Stimulated activated CD4-positive, alpha-beta T cell treated with anti-CD3 and anti-CD28 coated beads, Interleukin-2, amount 100 ng/mL, for 48 hours (primary cell): ENCODE measurements at regions not wholly inside any gene's neighbourhood (a gene's known extent, or its start where the extent isn't known, plus 50 kb on each side); places are given as distances from the start of the nearest gene placed in this dataset.
A peak's percentile ranks its signal among the peaks of the same experiment; 100 is the strongest.
"Not testable (repeated sequence)": the region's sequence is repeated elsewhere in the genome, so short reads cannot be mapped to it uniquely, and the experiment has no call there.

Source experiments
- DNase-seq, 2 donors: peaks; one replicate each; pipeline ENCODE4 v3.0.0-alpha.2; 2020

DNA sequence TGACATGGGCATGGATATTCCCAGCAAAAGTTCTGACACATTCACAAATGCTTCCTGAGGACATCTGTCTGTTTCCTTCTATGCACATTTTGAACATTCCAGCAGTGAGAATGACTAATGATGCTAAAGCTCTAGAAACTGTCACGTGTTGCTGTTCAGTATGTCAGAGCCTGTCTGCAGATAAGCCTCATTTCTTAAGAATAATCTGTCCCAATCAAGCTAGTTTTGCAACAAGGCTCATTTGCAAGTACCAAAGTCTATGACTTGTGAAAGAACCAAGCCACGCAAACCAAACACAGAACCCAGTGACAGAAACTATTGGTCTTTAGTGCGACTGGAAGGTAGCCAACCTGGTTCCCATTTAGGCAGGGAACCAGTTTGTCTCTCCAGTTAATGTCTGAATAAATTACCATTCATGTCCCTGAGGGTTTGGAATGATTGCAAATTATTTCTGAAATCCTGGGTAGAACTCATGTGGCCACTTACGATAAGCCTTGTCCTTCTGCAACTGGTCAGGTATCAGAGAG lies 178.5 kb downstream of the C9orf152 start:
- no peak for DNase-seq

DNA sequence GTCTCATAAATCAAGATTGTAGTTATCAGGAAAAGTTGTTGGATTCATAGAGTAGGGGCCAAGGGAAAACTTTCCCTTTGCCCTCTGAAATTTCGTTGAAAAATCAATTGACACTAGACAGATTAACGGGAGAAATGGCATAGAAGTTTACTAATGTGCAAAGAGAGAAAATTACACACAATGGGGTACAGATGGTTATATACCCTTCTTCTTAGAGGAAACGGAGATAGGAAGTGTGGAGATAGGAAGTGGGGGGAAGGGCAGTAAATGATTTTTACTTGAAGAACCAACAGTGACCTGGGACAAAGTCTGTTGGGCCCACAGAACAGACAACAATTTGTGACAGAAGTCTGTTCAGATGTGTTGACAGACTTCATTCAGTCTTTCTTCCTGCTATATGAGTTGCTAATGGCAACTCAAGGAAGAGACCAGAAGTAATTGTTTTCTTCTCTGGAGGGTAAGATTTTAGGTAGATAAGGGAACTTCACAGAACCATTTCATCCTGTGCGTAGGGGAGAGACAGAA lies 177.9 kb downstream of the C9orf152 start:
- DNase-seq, result no peak

DNA sequence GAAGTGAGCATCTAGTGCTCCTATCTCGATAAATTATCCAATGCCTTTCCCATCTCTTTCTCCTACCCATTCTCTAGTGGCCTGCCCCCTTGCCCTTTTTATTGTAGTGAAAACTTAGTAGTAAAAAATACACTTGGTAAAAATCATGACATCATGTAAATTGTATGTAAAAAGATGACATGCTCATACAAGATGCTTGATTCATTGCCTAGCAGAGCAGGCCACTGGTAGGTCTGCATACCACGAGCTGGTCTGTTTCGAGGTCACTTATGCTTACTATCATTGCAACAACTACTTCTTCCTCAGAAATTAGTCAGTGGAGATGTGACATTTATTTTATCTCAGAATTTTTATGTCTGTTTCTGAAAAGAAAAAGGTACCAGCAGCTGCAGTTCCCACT lies 177.3 kb downstream of the C9orf152 start:
- DNase-seq, result no peak

- no peak for DNase-seq
These were observed 176.3 kb downstream of the C9orf152 start for GRCh38 chr9:110031511-110032173.

DNA sequence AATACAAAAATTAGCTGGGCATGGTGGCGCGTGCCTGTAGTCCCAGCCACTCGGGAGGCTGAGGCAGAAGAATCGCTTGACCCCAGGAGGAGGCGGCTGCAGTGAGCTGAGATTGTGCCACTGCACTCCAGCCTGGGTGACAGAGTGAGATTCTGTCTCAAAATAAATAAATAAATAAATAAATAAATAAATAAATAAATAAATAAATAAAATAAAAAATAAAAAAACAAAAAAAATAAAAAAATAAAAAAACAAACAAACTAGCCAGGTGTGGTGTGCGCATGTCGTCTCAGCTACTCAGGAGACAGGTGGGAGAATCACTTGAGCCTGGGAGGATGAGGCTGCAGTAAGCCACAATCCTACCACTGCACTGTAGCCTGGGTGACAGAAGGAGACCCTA lies 175.4 kb downstream of the C9orf152 start:
- DNase-seq, result not testable (repeated sequence)

DNA sequence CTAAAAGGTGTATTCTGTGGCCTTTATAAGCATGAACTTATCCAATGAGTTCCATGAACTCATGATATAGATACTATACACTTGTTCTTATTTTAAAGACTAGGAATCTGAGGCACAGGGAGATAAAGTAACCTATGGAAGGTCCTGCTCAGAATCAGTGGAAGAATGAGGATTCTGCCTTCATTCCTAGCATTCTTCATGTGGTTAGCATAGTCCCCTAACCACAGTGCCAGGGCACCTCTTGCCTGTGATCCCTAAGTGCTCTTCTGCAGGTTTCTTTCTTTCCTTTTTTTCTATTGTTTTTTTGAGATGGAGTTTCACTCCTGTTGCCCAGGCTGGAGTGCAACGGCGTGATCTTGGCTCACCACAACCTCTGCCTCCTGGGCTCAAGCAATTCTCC lies 174.1 kb downstream of the C9orf152 start:
- no peak for DNase-seq

GRCh38 chr9:110036286-110036685 lies 171.7 kb downstream of the C9orf152 start:
- no peak for DNase-seq

DNA sequence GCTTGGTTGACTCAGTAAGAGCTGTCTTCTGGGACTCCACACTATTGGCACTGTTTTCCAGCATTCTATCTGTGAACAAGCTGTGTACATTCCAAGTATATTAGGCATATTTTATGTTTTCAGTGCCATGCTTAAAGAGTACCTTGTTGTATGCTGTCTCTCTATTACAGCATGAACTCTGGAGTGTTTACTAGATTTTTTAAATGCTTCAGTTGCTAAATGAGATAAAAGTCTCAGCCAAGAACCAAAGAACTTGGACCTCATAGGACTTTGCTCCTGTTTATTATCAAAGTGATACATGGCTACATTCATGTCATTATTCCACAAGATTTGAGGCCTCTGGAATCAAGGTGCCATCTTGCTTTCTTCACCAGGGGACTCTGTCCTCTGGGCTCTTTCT lies 167.2 kb downstream of the C9orf152 start:
- DNase-seq, result no peak

DNA sequence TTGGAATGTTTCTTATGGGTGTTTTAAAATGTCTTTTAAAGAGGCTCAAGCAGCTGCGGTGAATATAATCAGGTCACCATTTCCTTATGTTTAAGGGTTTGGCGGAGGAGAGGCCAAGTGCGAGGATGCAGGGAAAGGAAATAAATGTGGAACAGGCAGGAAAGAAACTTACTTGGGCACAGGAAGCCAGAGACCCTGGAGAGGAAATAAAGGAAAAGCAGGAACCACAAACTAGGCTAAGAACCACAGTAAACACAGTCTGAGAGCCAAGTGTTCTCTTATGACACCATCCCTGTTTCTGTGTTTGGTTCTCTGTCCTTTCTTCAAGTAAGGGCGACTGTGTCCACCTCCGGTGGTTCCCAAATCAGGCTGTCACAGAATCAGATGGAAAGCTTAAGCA lies 166.5 kb downstream of the C9orf152 start:
- no peak for DNase-seq

GRCh38 chr9:110047232-110047954 lies 160.6 kb downstream of the C9orf152 start:
- no peak for DNase-seq

GRCh38 chr9:110047955-110048402 lies 160.0 kb downstream of the C9orf152 start:
- no peak for DNase-seq

DNA sequence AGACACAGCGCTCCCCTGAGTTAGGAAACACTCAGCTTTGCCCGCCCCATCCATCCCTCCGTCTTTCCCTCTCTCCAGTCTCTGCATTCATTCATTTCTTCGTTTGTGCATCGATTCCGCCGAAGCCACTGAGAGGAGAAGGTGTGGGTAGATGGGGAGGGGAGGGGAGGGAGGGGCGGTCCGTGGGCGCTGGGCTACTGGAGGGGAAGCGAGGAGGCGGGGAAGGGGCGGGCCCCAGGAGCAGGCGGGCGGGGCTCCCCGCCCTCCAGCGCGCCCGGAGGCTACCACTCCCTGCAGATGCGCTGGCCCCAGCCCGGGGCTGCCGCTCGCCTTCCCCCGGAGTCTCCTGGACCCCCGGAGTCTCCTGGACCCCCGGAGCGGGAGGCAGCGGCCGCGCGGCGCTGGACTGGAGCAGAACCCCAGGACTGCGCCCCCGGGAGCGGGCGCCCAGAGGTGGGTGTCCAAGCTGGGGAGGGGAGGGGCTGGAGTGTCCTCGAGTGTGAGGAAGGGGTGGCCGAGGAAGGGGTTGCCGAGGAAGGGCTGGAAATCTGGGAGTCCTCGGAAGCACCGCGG lies 159.5 kb downstream of the C9orf152 start:
- DNase-seq, result peak; percentile 70 to 76

DNA sequence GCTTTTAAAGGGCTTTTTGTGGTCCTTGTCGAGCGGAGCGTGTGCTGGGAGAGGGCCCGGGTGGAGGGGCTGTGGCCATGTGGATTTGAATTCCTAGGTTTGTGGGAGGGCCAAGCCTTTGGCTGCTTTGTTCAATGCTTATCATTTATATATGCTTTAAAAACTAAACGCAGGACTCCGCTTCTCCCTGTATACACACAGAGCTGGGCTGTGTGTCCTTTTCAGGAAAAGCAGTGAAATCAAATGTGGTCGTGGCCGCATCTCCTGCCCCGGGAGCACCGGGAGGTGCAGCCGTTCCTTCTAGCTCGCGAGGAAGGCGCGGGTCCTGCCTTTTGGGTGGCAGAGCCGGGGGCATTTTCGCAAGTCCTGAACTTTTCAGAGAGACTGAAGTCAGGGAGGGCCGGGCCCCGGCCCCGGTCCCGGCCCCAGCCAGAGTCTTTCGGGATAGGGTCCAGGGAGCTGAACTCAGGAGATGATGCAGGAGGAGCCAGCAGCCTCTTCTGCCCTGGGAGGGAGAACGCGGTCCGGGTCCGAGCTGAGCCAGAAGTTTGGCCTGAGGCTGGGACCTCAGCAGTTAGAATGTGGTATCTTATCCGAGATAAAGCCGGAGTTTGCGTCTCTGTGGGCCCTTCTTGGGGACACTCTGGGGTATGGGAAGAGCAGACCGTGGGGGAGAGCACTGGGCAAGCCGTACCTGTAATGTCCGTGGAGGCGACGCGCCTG lies 158.8 kb downstream of the C9orf152 start:
- no peak for DNase-seq

- DNase-seq, result peak; percentile 16 to 32
These were observed 158.1 kb downstream of the C9orf152 start for GRCh38 chr9:110049699-110050450.

GRCh38 chr9:110050925-110051355 lies 157.0 kb downstream of the C9orf152 start:
- DNase-seq, result no peak

- DNase-seq, result no peak
These were observed 151.9 kb downstream of the C9orf152 start for GRCh38 chr9:110056062-110056461.

DNA sequence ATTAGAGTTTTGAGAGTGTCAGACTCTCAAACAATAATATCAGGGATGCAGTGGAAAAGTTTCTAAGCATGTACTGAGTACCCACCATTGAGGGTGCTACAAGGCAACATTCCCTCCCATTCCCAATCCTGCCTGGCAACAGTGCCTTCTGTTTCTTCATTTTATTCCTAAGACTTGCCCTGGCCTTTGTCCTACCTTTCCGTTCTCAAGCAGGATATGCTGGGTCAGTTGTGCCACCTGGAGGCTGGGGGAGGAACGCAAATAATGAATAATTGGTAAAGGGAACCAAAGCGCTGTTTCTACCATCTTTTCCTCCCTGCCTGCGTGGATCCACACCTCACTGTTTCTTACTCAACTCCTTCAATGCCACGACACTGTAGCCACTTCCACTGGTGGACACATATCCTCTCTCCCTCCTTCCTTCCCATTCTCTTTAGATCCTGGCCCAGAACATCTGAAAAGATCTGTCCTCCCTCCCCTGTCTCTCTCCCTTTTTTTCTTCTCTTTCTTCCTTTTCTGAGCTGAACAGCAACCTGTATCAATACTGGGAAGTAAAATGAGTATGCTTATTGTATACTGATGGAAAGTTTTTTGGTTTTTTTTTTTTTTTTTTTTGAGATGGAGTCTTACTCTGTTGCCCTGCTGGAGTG lies 149.5 kb downstream of the C9orf152 start:
- peak; percentile 30 to 41 for DNase-seq

GRCh38 chr9:110059461-110059860 lies 148.5 kb downstream of the C9orf152 start:
- DNase-seq, result no peak

- DNase-seq, result no peak
These were observed 143.2 kb downstream of the C9orf152 start for GRCh38 chr9:110064803-110065202.

DNA sequence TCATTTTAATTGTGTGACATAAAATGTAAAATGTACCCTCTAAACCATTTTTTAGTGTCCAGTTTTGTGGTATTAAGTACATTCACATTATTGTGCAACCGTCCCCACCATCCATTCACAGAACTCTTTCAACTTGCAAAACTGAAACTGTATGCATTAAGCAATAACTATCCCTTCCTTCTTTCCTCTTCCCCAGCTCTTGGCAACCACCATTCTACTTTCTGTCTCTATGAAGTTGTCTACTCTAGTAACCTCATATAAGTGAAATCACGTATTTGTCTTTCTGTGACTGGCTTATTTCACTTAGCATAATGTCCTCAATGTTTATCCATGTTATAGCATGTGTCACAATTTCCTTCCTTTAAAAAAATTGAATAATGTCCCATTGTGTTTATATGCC lies 142.4 kb downstream of the C9orf152 start:
- DNase-seq, result no peak

GRCh38 chr9:110066929-110067716 lies 140.8 kb downstream of the C9orf152 start:
- no peak for DNase-seq
